GM19463 (cell line): ENCODE measurements at regions not wholly inside any gene's neighbourhood (a gene's known extent, or its start where the extent isn't known, plus 50 kb on each side); places are given as distances from the start of the nearest gene placed in this dataset.

Experiments
- ATAC-seq: cut with Tn5 transposase; IDR thresholded peaks from one replicate; pipeline ENCODE4 v1.9.1; 2021; ENCODE audit warnings: mild to moderate bottlenecking, moderate library complexity; ENCODE audit not compliant: unreplicated experiment

DNA sequence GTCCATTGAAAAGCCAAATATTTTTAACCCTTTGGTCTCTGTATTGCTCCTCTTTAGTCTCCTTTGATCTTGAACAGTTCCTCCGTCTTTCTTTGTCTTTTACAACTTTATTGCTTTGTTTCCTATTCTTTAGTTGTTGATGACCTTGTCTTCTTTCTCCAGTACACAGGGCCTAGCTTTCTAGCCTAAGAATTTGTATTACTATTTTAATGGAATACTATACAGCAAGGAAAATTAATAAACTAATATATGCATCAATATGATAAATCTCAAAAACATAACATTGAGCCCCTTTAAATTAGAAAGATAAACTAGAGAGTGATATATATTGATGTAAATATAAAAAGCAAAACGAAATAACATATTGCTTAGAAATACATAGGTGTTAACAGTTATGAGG, 88.7 kb downstream of the NR1D2 start:
- ATAC-seq: no peak

DNA sequence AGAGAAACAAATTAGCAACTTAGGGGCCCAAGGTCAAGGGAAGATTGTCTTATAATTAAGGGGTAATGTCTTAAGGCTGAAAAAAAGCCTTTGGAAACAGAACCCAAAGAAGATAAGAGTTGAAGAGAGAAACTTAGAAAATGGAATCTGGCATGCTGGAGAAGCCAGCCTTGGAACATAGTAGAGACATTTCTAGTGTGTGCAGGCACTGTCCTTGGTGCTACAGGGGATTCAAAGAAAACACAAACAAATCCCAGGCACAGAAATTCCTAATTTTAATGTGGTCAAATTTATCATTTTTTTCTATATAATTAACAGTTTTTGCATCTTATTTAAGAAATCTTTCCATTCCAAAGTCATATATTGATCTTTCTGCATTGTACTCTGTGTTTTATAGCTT, 89.4 kb downstream of the NR1D2 start:
- no peak for ATAC-seq

DNA sequence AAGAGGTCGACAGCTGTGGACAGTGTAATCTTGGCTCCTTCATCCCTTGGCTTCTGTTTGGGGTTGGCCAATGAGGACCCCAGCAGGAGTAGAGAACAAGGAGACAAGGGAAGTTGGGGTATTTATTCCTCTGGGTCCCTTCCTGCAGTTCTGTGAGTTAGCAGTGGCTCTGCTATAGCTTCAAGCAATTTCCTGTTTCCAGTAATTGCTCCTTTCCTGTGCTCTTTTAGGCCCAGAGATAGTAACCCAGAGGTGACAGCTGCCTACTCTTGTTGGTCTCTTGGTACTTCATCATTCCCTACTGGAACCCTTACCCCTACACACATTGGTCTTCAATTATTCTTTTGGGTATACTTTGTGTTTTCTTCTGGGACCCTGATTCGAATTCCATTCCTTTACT, 92.9 kb downstream of the NR1D2 start:
- no peak for ATAC-seq

DNA sequence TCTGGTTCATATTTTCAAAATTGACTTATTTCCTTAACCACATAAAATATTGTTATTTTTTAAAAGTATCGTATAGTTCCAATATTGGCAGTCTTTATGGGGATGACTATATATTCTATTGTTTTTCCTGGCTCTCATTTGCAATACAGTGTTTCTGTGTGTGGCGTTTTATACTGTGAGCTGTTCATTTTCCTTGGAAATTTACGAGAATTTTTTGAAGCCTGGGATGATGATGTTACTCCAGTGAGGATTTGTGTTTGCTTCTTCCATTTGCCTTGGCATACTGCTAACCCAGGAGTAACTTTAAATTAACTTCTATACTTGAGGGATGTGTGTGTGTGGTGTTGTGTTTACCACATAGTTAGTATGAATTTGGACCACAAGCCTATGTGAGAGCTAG, 95.2 kb downstream of the NR1D2 start:
- no peak for ATAC-seq

DNA sequence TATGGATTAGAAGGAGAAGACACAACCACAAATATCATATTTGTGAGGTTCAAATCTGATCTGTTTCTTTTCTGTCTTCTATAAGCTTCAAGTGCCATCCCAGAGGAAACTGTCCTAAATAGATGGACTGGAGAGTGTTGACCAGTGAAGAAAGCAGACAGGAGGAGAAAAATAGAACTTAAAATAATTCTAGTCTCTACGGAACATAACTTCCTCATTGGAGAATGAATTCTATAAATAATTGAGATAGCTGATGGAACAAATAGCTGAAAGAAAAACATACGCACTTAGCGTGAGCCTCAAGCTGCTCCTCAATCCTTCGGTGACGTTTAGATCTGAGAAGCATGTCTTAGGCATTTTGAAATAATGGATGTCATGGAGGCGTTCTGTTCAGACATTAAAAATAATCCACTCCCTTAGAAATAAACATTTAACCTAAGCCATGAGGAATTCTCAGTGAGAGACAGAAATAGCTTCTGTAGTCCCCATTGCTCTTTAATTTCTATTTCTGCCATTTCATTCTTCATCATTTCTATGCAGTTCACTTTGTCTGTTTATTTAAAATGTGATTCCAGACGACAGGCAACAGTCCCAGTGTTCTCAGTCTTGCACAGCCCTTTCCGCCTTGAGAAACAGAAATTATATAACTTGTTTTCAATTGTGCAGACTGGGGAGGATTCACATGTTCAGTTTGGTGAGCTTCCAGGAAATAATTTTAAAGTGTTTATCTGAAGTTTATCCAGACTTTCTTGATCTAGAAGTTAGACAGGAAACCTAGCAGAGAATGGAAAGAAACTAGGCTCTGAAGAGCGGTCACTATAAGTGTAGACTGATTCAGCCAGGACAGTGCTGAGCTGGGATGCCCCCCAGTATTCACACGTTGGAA, 97.3 kb downstream of the NR1D2 start:
- ATAC-seq: no peak

DNA sequence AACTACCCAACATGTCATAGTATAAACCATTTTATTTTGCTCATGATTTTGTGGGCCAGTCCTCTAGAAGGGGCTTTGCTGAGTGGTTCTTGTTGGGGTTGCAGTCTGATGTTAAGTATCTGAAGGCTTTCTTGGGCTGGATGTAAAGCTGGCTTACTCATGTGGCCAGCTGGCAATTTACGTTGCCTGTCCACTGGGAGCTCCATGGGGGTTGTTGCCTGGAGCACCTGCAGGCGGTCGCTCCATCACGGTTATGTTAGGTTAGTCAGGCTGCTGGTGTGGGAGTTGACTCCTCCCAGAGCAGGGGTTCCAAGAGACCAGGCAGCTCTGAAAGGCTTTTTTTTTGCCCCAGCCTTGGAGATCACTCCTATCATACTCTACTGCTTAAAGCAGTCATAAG, 98.1 kb downstream of the NR1D2 start:
- ATAC-seq: no peak

DNA sequence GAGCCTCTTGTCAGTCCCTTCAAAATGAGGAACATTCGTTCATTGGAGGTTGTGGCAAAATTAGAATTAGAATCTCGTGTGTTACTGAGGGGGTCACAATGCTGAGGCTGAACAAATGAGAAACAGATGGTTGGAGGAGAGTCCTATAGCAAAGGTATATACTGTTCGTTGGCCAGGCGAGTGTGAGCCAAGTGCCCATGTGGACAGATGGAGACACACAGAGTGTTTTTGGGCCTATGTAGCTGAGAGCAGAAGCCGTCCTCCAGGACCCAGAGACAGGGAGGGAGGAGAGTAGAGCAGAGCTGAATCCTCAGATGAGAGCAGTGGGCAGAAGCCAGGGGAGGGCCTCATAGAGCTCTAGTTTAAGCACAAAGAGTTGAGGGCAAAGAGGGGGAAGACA, 98.9 kb downstream of the NR1D2 start:
- ATAC-seq: no peak

DNA sequence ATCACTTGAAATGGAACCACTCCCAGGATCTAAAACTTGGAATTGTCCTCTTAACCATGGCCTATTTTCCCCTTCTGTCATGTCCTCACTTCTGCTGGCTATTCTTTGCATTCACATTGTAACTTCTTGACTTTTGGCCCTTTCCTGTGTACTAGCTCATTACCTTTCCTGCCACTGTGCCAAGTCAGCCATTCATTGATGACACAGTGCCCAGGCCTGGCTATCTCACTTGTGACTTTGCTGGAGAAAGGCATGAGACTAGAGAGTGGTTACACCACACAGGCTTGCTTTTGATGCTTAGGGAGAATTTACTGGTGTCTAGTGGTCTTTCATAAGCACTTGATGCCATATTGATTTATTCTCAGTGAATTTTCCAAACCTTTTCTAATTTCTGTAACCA, 101.1 kb downstream of the NR1D2 start:
- no peak for ATAC-seq

DNA sequence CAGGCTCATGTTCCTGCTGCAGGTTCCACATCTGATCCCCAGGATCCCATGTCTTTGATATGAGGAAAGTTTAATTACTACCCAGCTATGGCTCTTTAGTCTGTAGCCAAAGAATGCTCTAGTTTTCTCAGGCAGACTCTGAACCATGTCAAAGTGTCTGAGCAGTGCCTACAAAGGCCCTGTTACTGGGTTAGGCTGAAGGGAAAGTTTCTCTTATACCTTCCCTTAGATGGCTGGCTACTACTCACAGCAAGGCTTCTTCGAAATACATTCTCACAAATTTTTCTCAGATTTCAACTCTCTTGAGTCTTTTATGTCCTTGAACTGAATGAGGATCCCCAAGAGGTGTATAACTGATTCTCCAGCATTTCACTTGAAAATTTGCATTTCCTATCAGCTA, 102.4 kb downstream of the NR1D2 start:
- ATAC-seq: peak; percentile 30

DNA sequence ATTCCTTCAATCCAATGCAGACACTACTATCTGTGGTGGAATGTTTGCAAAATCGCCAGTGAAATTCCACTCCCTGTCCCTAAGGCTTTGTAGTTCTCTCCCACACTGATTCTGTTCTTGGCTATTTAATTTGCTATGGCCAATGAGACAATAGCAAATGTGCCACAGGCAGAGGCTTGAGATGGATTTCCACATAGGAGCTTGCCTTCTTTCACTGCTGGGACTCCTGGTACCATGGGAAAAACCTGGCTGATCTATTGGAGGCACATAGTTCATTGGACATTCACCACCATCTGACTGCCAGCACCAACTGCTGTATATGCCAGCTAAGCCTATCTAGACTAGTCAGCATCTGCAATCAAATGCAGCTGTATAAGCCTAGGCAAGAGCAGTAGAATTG, 103.8 kb downstream of the NR1D2 start:
- no peak for ATAC-seq

DNA sequence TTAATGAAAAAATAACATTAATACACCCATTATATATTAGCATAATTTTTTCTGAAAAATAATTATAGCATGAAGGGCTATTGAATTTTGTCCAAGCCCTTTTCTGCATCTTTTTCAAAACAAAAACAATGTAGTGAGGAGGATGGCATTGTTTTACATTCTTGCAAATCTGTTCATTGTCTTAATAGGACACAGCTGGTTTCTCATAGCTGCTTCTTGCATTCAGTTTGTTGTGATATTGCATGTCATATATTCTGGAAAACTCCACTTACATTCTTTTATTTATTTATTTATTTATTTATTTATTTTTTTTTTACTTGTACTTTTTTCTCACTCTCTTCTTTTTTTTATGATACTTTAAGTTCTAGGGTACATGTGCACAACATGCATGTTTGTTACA, 107.4 kb downstream of the NR1D2 start:
- ATAC-seq: no peak

DNA sequence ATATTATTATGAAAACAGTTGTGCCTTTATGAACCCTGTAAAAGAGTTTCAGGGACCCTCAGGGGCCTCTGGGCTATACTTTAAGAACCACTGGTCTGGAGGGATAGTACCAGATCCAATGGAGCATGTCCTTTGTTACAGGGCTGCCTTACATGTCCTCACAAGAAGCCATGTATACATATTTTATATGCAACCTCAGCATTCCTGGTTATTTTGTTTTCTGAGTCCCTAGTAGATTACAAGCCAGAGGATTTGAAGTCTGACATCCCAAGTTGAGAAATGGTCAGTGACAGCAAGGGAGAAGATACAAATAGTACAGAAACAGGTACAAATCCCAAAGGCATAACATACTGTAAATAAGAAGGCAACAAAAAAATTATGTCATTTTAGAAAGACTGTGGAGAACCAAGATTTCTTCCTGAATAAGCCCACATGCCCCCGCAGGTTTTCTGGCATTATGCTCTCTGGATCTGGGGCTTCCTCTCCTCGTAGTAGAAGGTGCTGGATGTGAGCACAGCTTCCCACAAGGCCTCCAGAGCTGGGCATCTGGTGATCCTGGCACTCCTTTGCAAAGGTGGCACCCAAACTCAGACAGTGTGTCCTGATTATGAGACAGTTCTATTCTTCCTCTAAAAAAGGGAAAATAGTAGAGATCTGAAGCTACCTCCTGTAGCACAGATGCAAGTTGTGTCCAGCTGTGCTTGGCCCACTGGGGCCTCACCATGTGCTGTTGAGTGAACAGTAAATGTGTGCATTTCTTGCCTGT, 114.0 kb downstream of the NR1D2 start:
- ATAC-seq: no peak

DNA sequence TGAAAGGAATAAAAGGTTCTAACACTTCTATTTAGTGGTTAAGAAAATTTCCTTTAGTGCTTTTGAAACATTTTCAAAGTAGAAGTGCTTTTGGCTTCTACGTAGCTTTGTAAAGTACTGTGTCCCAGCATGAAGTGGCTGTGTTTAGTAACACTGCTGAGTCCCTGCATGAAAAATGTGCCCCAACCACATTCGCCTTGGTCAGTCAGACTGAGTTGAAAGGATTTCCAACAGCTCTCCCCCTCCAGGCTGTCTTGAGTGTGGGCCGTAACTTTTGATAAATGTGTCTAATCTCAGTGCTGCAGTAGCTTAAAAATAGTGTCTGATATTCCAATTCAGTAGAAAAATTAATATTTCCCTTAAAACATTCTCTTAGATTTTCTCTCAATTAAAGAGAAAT, 115.0 kb downstream of the NR1D2 start:
- ATAC-seq: no peak

DNA sequence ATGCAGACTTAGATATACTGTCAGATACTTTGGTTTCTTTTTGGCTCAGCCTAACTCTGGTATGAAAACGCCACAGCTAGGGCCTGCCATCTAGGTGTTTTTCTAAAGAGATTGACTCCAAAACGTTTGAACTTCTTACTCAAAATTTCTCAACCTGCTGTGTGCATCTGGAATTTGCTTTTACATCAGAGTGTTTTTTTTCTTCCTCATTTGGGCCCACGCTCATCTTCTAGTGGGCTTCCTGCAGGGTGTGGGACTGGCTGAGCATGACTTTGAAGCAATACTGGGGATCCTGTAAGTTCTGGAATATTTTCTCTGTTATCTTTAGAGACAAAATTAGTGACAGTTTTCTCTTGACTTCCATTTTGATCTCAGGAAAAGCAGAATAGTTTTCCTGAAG, 117.8 kb downstream of the NR1D2 start:
- ATAC-seq: no peak
